ENCODE measurements at regions not wholly inside any gene's neighbourhood (a gene's known extent, or its start where the extent isn't known, plus 50 kb on each side); places are given as distances from the start of the nearest gene placed in this dataset.

- DNase-seq = no peak
These were observed 230.2 kb upstream of the NT5C1B start for GRCh38 chr2:18819566-18819965.

GRCh38 chr2:18814387-18814786 is 225.0 kb upstream of the NT5C1B start:
- no peak for DNase-seq

- DNase-seq = no peak
These were observed 215.2 kb upstream of the NT5C1B start for GRCh38 chr2:18804536-18804935.

GRCh38 chr2:18803141-18803939 is 214.0 kb upstream of the NT5C1B start:
- no peak for DNase-seq

- no peak for DNase-seq
These were observed 211.0 kb upstream of the NT5C1B start for GRCh38 chr2:18800240-18800971.

- DNase-seq = no peak
These were observed 210.0 kb upstream of the NT5C1B start for GRCh38 chr2:18799397-18799796.

GRCh38 chr2:18797133-18797845 is 207.9 kb upstream of the NT5C1B start:
- no peak for DNase-seq

- DNase-seq = no peak
These were observed 206.5 kb upstream of the NT5C1B start for GRCh38 chr2:18795906-18796305.

GRCh38 chr2:18792684-18793083 is 203.3 kb upstream of the NT5C1B start:
- no peak for DNase-seq

- DNase-seq = no peak
These were observed 202.9 kb upstream of the NT5C1B start for GRCh38 chr2:18792226-18792629.

GRCh38 chr2:18791172-18791797 is 201.9 kb upstream of the NT5C1B start:
- no peak for DNase-seq

GRCh38 chr2:18790509-18791171 is 201.3 kb upstream of the NT5C1B start:
- no peak for DNase-seq

GRCh38 chr2:18788592-18788991 is 199.2 kb upstream of the NT5C1B start:
- DNase-seq = no peak

GRCh38 chr2:18787726-18788125 is 198.4 kb upstream of the NT5C1B start:
- no peak for DNase-seq

GRCh38 chr2:18784245-18784644 is 194.9 kb upstream of the NT5C1B start:
- no peak for DNase-seq

- no peak for DNase-seq
These were observed 192.3 kb upstream of the NT5C1B start for GRCh38 chr2:18781541-18782280.

- no peak for DNase-seq
These were observed 188.0 kb upstream of the NT5C1B start for GRCh38 chr2:18777250-18777812.

GRCh38 chr2:18771212-18771611 is 181.8 kb upstream of the NT5C1B start:
- DNase-seq = no peak

GRCh38 chr2:18763338-18763737 is 174.0 kb upstream of the NT5C1B start:
- DNase-seq = no peak

GRCh38 chr2:18762667-18763066 is 173.3 kb upstream of the NT5C1B start:
- DNase-seq = no peak

GRCh38 chr2:18754286-18754685 is 164.9 kb upstream of the NT5C1B start:
- DNase-seq = no peak

GRCh38 chr2:18753722-18754121 is 164.4 kb upstream of the NT5C1B start:
- DNase-seq = no peak
